ENCODE measurements at regions not wholly inside any gene's neighbourhood (a gene's known extent, or its start where the extent isn't known, plus 50 kb on each side); places are given as distances from the start of the nearest gene placed in this dataset.

- TF ChIP-seq POLR2A (IDR thresholded peaks at IDR 0.05): no peak
- TF ChIP-seq, protein P1, sequence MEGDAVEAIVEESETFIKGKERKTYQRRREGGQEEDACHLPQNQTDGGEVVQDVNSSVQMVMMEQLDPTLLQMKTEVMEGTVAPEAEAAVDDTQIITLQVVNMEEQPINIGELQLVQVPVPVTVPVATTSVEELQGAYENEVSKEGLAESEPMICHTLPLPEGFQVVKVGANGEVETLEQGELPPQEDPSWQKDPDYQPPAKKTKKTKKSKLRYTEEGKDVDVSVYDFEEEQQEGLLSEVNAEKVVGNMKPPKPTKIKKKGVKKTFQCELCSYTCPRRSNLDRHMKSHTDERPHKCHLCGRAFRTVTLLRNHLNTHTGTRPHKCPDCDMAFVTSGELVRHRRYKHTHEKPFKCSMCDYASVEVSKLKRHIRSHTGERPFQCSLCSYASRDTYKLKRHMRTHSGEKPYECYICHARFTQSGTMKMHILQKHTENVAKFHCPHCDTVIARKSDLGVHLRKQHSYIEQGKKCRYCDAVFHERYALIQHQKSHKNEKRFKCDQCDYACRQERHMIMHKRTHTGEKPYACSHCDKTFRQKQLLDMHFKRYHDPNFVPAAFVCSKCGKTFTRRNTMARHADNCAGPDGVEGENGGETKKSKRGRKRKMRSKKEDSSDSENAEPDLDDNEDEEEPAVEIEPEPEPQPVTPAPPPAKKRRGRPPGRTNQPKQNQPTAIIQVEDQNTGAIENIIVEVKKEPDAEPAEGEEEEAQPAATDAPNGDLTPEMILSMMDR (IDR thresholded peaks at IDR 0.05): no peak
Observed at GRCh38 chr3:81326245-81326644, 435.2 kb downstream of the GBE1 start.

Measured in Peyer's patch (tissue), 4 donors.